ENCODE measurements at regions not wholly inside any gene's neighbourhood (a gene's known extent, or its start where the extent isn't known, plus 50 kb on each side); places are given as distances from the start of the nearest gene placed in this dataset.
"Not testable (repeated sequence)": the region's sequence is repeated elsewhere in the genome, so short reads cannot be mapped to it uniquely, and the experiment has no call there.

DNA sequence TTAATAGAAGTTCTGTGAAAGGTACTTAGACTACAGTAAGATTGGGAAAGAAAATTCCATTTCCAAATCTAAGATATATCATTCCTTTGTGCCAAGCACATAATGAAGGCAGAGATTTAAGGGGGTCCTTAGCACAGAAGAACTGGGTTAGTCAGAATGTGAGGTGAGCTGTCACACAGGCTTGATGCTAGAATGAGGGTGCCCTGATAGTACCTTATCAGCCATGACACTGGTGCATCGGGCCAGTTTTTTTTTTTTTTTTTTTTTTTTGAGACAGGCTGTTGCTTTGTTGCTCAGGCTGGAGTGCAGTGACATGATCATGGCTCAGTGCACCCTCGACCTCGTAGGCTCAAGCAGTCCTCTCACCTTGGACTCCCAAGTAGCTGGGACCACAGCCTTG is 2169.6 kb upstream of the DEFB115 start:
- H3K36me3 Mint-ChIP-seq (ENCODE audit: insufficient read depth); DNase-seq (ENCODE audit: low spot score in 2 of 2); H3K27ac Mint-ChIP-seq (ENCODE audit: low read depth); H3K4me3 Mint-ChIP-seq; H3K27me3 Mint-ChIP-seq; ATAC-seq (replicated peaks; ENCODE audit: extremely low read depth, poor library complexity, severe bottlenecking); H3K4me1 Mint-ChIP-seq: not testable (repeated sequence)
- peaks cover 30% of the 10 kb centered on the region for H3K9me3 Mint-ChIP-seq

DNA sequence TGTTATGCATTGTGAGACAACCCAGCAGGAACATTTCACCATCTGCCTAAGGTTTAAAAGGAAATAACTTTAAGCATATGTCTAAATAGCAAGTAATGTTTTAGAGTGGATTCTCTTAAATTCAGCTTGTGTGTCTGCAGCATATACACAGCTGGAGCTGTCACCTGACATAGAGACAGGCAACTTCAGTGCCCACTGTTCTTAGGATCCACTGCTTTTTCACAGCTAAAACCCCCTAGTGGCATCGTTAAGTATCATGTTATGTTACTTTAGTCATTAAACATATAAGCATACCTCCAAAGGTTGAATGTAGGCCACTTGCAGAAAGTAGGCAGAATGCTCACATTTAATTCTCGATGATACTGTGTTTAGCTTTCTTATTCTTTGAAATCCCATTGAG is 2169.0 kb upstream of the DEFB115 start:
- not testable (repeated sequence) for H3K4me1 Mint-ChIP-seq; H3K4me3 Mint-ChIP-seq; DNase-seq (ENCODE audit: low spot score in 2 of 2); H3K27me3 Mint-ChIP-seq; H3K36me3 Mint-ChIP-seq (ENCODE audit: insufficient read depth); H3K27ac Mint-ChIP-seq (ENCODE audit: low read depth); ATAC-seq (replicated peaks; ENCODE audit: extremely low read depth, poor library complexity, severe bottlenecking)
- peaks cover 30% of the 10 kb centered on the region for H3K9me3 Mint-ChIP-seq

GRCh38 chr20:29089409-29089808 is 2168.1 kb upstream of the DEFB115 start:
- H3K4me1 Mint-ChIP-seq; ATAC-seq (replicated peaks; ENCODE audit: extremely low read depth, poor library complexity, severe bottlenecking); H3K27ac Mint-ChIP-seq (ENCODE audit: low read depth); H3K4me3 Mint-ChIP-seq; H3K36me3 Mint-ChIP-seq (ENCODE audit: insufficient read depth); H3K27me3 Mint-ChIP-seq; DNase-seq (ENCODE audit: low spot score in 2 of 2): not testable (repeated sequence)
- H3K9me3 Mint-ChIP-seq: peaks cover 23% of the 10 kb centered on the region

DNA sequence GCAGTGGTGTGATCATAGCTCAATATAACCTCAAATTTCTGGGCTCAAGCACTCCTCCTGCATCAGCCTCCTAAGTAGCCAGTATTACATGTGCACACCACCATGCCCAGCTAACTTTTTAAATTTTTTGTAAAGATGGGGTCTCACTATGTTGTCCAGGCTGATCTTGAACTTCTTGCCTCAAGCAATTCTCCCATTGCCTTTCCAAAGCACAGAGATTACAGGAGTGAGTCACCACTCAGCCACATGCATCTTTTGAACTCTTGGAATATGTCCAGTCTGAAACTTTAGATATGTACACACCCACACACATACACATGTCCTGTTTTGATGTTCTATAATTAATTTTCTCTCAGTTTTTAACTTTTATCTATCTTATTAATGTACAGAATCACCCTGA is 2163.5 kb upstream of the DEFB115 start:
- H3K27me3 Mint-ChIP-seq: not testable (repeated sequence)

GRCh38 chr20:29096695-29097094 is 2160.8 kb upstream of the DEFB115 start:
- not testable (repeated sequence) for H3K4me1 Mint-ChIP-seq; DNase-seq (ENCODE audit: low spot score in 2 of 2); H3K4me3 Mint-ChIP-seq; H3K9me3 Mint-ChIP-seq; H3K27me3 Mint-ChIP-seq; H3K36me3 Mint-ChIP-seq (ENCODE audit: insufficient read depth); ATAC-seq (replicated peaks; ENCODE audit: extremely low read depth, poor library complexity, severe bottlenecking); H3K27ac Mint-ChIP-seq (ENCODE audit: low read depth)

More for the DNA sequence above, 2163.5 kb upstream of the DEFB115 start:
- not testable (repeated sequence) for H3K4me1 Mint-ChIP-seq; H3K4me3 Mint-ChIP-seq; DNase-seq (ENCODE audit: low spot score in 2 of 2); H3K36me3 Mint-ChIP-seq (ENCODE audit: insufficient read depth); H3K27ac Mint-ChIP-seq (ENCODE audit: low read depth); ATAC-seq (replicated peaks; ENCODE audit: extremely low read depth, poor library complexity, severe bottlenecking); H3K9me3 Mint-ChIP-seq

DNA sequence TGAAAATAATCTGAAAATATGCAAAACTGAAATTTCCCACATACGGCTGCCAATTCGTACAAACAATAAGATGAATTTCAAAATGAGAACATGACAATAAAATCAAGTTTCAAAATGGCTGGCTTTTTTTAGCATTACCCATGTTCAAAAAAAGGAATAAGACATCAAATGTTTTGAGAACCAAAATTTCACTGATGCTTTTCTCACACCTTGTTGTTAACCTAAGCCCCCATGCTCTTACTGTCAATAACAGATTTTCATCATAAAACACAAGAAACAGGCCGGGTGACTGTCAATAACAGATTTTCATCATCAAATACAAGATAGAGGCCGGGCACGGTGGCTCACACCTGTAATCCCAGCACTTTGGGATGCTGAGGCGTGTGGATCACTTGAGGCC is 2149.6 kb upstream of the DEFB115 start:
- H3K4me3 Mint-ChIP-seq; H3K27ac Mint-ChIP-seq (ENCODE audit: low read depth); H3K4me1 Mint-ChIP-seq; H3K36me3 Mint-ChIP-seq (ENCODE audit: insufficient read depth); H3K9me3 Mint-ChIP-seq; ATAC-seq (replicated peaks; ENCODE audit: extremely low read depth, poor library complexity, severe bottlenecking); DNase-seq (ENCODE audit: low spot score in 2 of 2); H3K27me3 Mint-ChIP-seq: not testable (repeated sequence)

- not testable (repeated sequence) for ATAC-seq (replicated peaks; ENCODE audit: extremely low read depth, poor library complexity, severe bottlenecking); H3K36me3 Mint-ChIP-seq (ENCODE audit: insufficient read depth); H3K27me3 Mint-ChIP-seq; H3K4me3 Mint-ChIP-seq; H3K4me1 Mint-ChIP-seq; DNase-seq (ENCODE audit: low spot score in 2 of 2); H3K27ac Mint-ChIP-seq (ENCODE audit: low read depth); H3K9me3 Mint-ChIP-seq
These were observed 2148.1 kb upstream of the DEFB115 start for GRCh38 chr20:29109386-29109785.

- not testable (repeated sequence) for H3K4me1 Mint-ChIP-seq; H3K27ac Mint-ChIP-seq (ENCODE audit: low read depth); H3K36me3 Mint-ChIP-seq (ENCODE audit: insufficient read depth); ATAC-seq (replicated peaks; ENCODE audit: extremely low read depth, poor library complexity, severe bottlenecking); DNase-seq (ENCODE audit: low spot score in 2 of 2); H3K27me3 Mint-ChIP-seq; H3K4me3 Mint-ChIP-seq
- peaks cover 31% of the 10 kb centered on the region for H3K9me3 Mint-ChIP-seq
These were observed 2142.4 kb upstream of the DEFB115 start for GRCh38 chr20:29115097-29115496.

- no peaks in the 10 kb centered on the region for H3K27me3 Mint-ChIP-seq
- peaks cover 41% of the 10 kb centered on the region for H3K9me3 Mint-ChIP-seq
- ATAC-seq (replicated peaks; ENCODE audit: extremely low read depth, poor library complexity, severe bottlenecking) (no peak), DNase-seq (ENCODE audit: low spot score in 2 of 2) (no peak)
- H3K27ac Mint-ChIP-seq (ENCODE audit: low read depth): no peak overlapping the region
- H3K4me1 Mint-ChIP-seq: no peaks in the 10 kb centered on the region
- no peak overlapping the region for H3K4me3 Mint-ChIP-seq
- peaks cover 3% of the 10 kb centered on the region for H3K36me3 Mint-ChIP-seq (ENCODE audit: insufficient read depth)
These were observed 2138.3 kb upstream of the DEFB115 start for GRCh38 chr20:29119141-29119540.

- H3K36me3 Mint-ChIP-seq (ENCODE audit: insufficient read depth); DNase-seq (ENCODE audit: low spot score in 2 of 2); H3K4me1 Mint-ChIP-seq; H3K4me3 Mint-ChIP-seq; H3K27me3 Mint-ChIP-seq; H3K27ac Mint-ChIP-seq (ENCODE audit: low read depth); ATAC-seq (replicated peaks; ENCODE audit: extremely low read depth, poor library complexity, severe bottlenecking): not testable (repeated sequence)
- peaks cover 45% of the 10 kb centered on the region for H3K9me3 Mint-ChIP-seq
These were observed 2137.8 kb upstream of the DEFB115 start for GRCh38 chr20:29119684-29120083.

GRCh38 chr20:29120088-29120487 is 2137.4 kb upstream of the DEFB115 start:
- not testable (repeated sequence) for H3K4me1 Mint-ChIP-seq; H3K27ac Mint-ChIP-seq (ENCODE audit: low read depth); H3K36me3 Mint-ChIP-seq (ENCODE audit: insufficient read depth); ATAC-seq (replicated peaks; ENCODE audit: extremely low read depth, poor library complexity, severe bottlenecking); H3K4me3 Mint-ChIP-seq; DNase-seq (ENCODE audit: low spot score in 2 of 2); H3K27me3 Mint-ChIP-seq
- peaks cover 49% of the 10 kb centered on the region for H3K9me3 Mint-ChIP-seq

- H3K4me3 Mint-ChIP-seq; H3K36me3 Mint-ChIP-seq (ENCODE audit: insufficient read depth); H3K27ac Mint-ChIP-seq (ENCODE audit: low read depth); H3K4me1 Mint-ChIP-seq; DNase-seq (ENCODE audit: low spot score in 2 of 2); H3K27me3 Mint-ChIP-seq; ATAC-seq (replicated peaks; ENCODE audit: extremely low read depth, poor library complexity, severe bottlenecking): not testable (repeated sequence)
- H3K9me3 Mint-ChIP-seq: peaks cover 48% of the 10 kb centered on the region
These were observed 2136.9 kb upstream of the DEFB115 start for GRCh38 chr20:29120575-29120974.

DNA sequence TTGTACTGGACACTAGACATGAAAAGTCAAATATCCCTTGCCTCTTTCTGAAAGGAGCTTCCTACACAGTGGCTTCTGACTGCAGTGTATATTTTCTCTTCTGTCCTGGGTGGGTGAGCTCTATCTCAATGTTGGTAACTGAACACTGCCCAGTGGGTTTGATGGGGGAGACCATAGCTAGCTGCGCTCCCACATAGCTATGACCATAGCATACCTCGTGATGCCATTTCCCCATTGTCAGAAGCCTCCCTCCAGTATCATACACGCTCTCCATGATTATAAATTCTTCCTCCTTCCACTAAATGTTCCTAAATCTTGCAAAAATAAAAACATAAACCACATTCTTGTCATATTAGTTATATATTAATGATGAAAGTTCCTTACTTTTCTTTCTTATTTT is 2134.7 kb upstream of the DEFB115 start:
- H3K9me3 Mint-ChIP-seq: peaks cover 36% of the 10 kb centered on the region
- not testable (repeated sequence) for H3K4me1 Mint-ChIP-seq

GRCh38 chr20:29123861-29124260 is 2133.6 kb upstream of the DEFB115 start:
- H3K4me3 Mint-ChIP-seq: no peak overlapping the region
- DNase-seq (ENCODE audit: low spot score in 2 of 2): no peak
- H3K36me3 Mint-ChIP-seq (ENCODE audit: insufficient read depth): peaks cover 2% of the 10 kb centered on the region
- H3K27ac Mint-ChIP-seq (ENCODE audit: low read depth): no peak overlapping the region
- no peaks in the 10 kb centered on the region for H3K4me1 Mint-ChIP-seq
- ATAC-seq (replicated peaks; ENCODE audit: extremely low read depth, poor library complexity, severe bottlenecking): no peak
- no peaks in the 10 kb centered on the region for H3K27me3 Mint-ChIP-seq
- peaks cover 33% of the 10 kb centered on the region for H3K9me3 Mint-ChIP-seq

More for the DNA sequence above, 2134.7 kb upstream of the DEFB115 start:
- H3K4me3 Mint-ChIP-seq; H3K27me3 Mint-ChIP-seq; H3K27ac Mint-ChIP-seq (ENCODE audit: low read depth); H3K36me3 Mint-ChIP-seq (ENCODE audit: insufficient read depth); ATAC-seq (replicated peaks; ENCODE audit: extremely low read depth, poor library complexity, severe bottlenecking); DNase-seq (ENCODE audit: low spot score in 2 of 2): not testable (repeated sequence)

Measured in central memory CD8-positive, alpha-beta T cell (primary cell).